Upper lobe of left lung (tissue), 4 donors: ENCODE measurements at regions not wholly inside any gene's neighbourhood (a gene's known extent, or its start where the extent isn't known, plus 50 kb on each side); places are given as distances from the start of the nearest gene placed in this dataset.

Source experiments
- CTCF ChIP-seq, 6 experiments: fragments of 450-650 bp in 4 of 6; fragments of 200-600 bp in 2 of 6; sonication (generic) in 2 of 6; IDR thresholded peaks; one replicate each; pipeline ENCODE4 v1.5.1; 2016 to 2019; ENCODE audit warnings: antibody characterized with exemption in 6 of 6
- POLR2A ChIP-seq, 4 donors: fragments of 450-650 bp; IDR thresholded peaks; one replicate each; pipeline ENCODE4 v1.5.1; 2016 to 2017; ENCODE audit warnings: antibody characterized with exemption in 4 of 4, mild to moderate bottlenecking in 2 of 4
- POLR2AphosphoS5 ChIP-seq, 2 donors: sonication (generic); formaldehyde crosslinking; IDR thresholded peaks; one replicate each; pipeline ENCODE4 v1.5.1; 2017; ENCODE audit warnings: antibody characterized with exemption in 2 of 2

- TF ChIP-seq CTCF (IDR thresholded peaks at IDR 0.05) (no peak), POLR2A (IDR thresholded peaks at IDR 0.05) (no peak), POLR2AphosphoS5 (IDR thresholded peaks at IDR 0.05) (no peak)
Measured at GRCh38 chr2:88829607-88830463, 138.4 kb downstream of the RPIA start.
